Heart left ventricle (tissue), 13 donors: ENCODE measurements at regions not wholly inside any gene's neighbourhood (a gene's known extent, or its start where the extent isn't known, plus 50 kb on each side); places are given as distances from the start of the nearest gene placed in this dataset.

Experiments
- CTCF ChIP-seq, 12 donors: fragments of 200-600 bp; sonication (generic) in 4 of 12; IDR thresholded peaks; one replicate each; pipeline versions ENCODE4 v1.5.0 to v1.8.0; 2018 to 2022; ENCODE audit warnings: antibody characterized with exemption in 12 of 12, mild to moderate bottlenecking in 5 of 12
- POLR2A ChIP-seq, 2 donors: fragments of 450-650 bp; IDR thresholded peaks; one replicate each; pipeline ENCODE4 v1.6.1; 2017; ENCODE audit warnings: antibody characterized with exemption in 2 of 2, mild to moderate bottlenecking in 2 of 2, moderate library complexity in 2 of 2
- donor health status: ischemic (EF 13 %, LVEDD 7.1; RV severe dilation, severe dysfunction).
- donor health status: DM: no; HTN: yes; CAD: no.
- donor health status: DM: no; HTN: no; CAD: no.
- donor health status: ischemic (EF 25% LVEDD 6.9; RV normal size, moderate dysfunction).
- donor health status: ischemic (EF 25% LVEDD 5.7; RV mildly dilated, moderate dysfunction).
- donor health status: ischemic (EF 35%, LVEDD 5.7; RV mildly dilated, moderate dysfunction).
- donor health status: nonischemic (EF 11% LVEDD 7.7; RV severe dilation, severe dysfunction).
- donor health status: DM: yes; HTN: yes; CAD: no.
- donor health status: PGD.
- donor health status: ischemic (EF 29% LVEDD 5.4; RV normal size, mild dysfunction).
- donor health status: nonischemic (EF 23%, LVEDD 6.1; RV moderate dilation, normal function).

GRCh38 chr13:76533251-76533650 lies 353.0 kb downstream of the KCTD12 start:
- TF ChIP-seq POLR2A (IDR thresholded peaks at IDR 0.05) (no peak), CTCF (IDR thresholded peaks at IDR 0.05) (no peak)
